Kidney (tissue), 13 donors: ENCODE measurements at regions not wholly inside any gene's neighbourhood (a gene's known extent, or its start where the extent isn't known, plus 50 kb on each side); places are given as distances from the start of the nearest gene placed in this dataset.
A peak's percentile ranks its signal among the peaks of the same experiment; 100 is the strongest.

Source experiments
- DNase-seq, 5 donors: peaks; one replicate each; pipeline ENCODE4 v3.0.0-alpha.2; 2013 to 2020
- FAIRE-seq: peaks from 2 replicates; lab custom pipeline; 2012; peaks lifted over from hg19 to GRCh38; lab: Jason Lieb, UNC
- H3K27ac ChIP-seq, 2 donors: one replicate each; pipeline ENCODE4 v1.7.0; 2013; ENCODE audit warnings: low read depth in 2 of 2, low read length in 2 of 2, inconsistent platforms in 1 of 2
- H3K27me3 ChIP-seq: one replicate; pipeline ENCODE4 v1.7.1; 2013; ENCODE audit warnings: low read length, inconsistent platforms; ENCODE audit not compliant: control insufficient read depth, insufficient read depth
- H3K36me3 ChIP-seq, 3 donors: one replicate each; pipeline versions ENCODE4 v1.7.0 to v1.7.1; 2013; ENCODE audit warnings: low read length in 3 of 3, control low read depth in 1 of 3, inconsistent platforms in 1 of 3; ENCODE audit not compliant: insufficient read depth in 3 of 3, control insufficient read depth in 2 of 3
- H3K4me1 ChIP-seq, 3 donors: one replicate each; pipeline versions ENCODE4 v1.7.0 to v1.7.1; 2013; ENCODE audit warnings: low read length in 3 of 3, inconsistent platforms in 1 of 3, low read depth in 1 of 3; ENCODE audit not compliant: control insufficient read depth in 2 of 3, insufficient read depth in 2 of 3
- H3K4me3 ChIP-seq, 3 donors: one replicate each; pipeline versions ENCODE4 v1.7.0 to v1.8.1; 2013; ENCODE audit warnings: low read length in 3 of 3, control low read depth in 1 of 3, inconsistent platforms in 1 of 3
- H3K9ac ChIP-seq, 3 donors: one replicate each; pipeline versions ENCODE4 v1.7.0 to v1.7.1; 2013; ENCODE audit warnings: low read length in 3 of 3, control low read depth in 1 of 3, inconsistent platforms in 1 of 3
- H3K9me3 ChIP-seq, 3 donors: one replicate each; pipeline versions ENCODE4 v1.7.0 to v1.7.1; 2013; ENCODE audit warnings: low read length in 3 of 3, control low read depth in 1 of 3, inconsistent platforms in 1 of 3; ENCODE audit not compliant: control insufficient read depth in 2 of 3, insufficient read depth in 1 of 3
- intact Hi-C: fragments of 100-400 bp; cut with DNase I; formaldehyde crosslinking; loops from one replicate; pipeline ENCODE4 v1.11.1; 2022
- TF ChIP-seq, protein P1 (sequence below): IDR thresholded peaks from 3 replicates; pipeline ENCODE4 v1.5.1; 2012; ENCODE audit warnings: mild to moderate bottlenecking, moderate library complexity, borderline replicate concordance; ENCODE audit not compliant: insufficient read depth; ENCODE audit errors: extremely low read depth
- donor health status: control.
- donor health status: control.
- donor health status: control.
- donor health status: control.
- donor health status: control.
- donor health status: DM: yes; HTN: yes; CAD: no.
- donor health status: Normal renal cell carcinoma (clear cell type).

DNA sequence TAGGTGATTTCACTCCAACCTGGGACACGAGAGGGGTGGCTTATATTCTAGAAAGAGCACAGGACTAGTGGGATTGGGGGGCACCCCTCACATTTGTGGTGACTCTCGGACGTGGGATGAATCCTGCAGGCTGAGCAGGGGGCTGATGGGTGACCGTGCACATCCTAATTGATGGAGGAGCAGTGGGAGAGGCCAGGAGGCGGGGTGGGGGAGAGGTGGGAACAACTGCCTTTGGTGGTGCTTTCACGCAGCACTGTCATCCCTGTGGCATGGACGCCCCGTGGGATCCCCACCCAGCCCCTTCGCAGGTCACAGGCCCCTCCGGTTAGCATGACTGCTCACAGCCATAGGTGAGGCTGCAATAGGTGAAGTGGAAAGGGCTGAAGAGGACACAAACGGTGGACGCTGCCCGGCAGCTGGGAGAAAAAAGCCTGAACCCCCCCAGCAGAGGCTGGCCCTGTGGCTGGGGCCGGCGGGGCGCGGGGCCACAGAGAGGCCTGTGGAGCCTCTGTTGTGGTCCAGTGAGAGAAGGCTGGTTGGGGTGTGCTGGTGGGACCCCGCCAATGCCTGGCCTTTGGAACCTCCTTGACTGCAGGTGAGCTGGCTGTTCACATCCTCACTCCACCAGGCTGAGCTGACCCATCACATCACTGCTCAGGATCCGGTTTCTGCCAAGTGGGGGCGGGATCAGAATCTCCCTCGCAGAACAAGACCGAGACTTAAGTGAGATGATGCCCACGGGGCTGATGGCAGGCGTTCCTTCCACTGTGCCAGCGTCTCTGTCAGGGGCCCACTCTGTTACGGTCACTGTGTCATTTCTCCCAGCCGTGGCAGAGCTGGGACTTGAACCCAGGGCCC, 325.4 kb downstream of the TEX29 start:
- DNase-seq, result peak in 1 of 5 donors; percentile 24
- TF ChIP-seq, protein P1, sequence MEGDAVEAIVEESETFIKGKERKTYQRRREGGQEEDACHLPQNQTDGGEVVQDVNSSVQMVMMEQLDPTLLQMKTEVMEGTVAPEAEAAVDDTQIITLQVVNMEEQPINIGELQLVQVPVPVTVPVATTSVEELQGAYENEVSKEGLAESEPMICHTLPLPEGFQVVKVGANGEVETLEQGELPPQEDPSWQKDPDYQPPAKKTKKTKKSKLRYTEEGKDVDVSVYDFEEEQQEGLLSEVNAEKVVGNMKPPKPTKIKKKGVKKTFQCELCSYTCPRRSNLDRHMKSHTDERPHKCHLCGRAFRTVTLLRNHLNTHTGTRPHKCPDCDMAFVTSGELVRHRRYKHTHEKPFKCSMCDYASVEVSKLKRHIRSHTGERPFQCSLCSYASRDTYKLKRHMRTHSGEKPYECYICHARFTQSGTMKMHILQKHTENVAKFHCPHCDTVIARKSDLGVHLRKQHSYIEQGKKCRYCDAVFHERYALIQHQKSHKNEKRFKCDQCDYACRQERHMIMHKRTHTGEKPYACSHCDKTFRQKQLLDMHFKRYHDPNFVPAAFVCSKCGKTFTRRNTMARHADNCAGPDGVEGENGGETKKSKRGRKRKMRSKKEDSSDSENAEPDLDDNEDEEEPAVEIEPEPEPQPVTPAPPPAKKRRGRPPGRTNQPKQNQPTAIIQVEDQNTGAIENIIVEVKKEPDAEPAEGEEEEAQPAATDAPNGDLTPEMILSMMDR, result no peak

DNA sequence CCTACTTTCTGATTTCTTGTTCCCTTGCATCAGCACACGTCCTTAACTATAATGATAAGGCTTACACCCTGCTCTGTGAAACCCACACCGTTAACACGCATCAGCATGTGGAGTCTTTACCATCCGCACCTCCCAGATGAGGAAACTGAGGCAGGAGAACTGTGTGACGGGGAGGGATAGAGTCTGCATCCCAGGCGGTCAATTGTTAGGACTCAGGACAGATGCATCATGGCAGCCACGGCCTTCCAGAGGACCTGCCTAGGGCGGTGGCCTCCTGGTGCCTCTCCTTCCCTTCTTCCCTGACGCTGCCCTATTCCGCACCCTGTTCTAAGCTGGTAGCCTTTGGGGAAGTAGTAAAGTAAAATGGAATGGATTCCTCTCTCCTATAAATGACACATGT, 326.0 kb downstream of the TEX29 start:
- DNase-seq (peak in 1 of 5 donors; percentile 9), FAIRE-seq (no peak)
- no peaks in the 10 kb centered on the region for H3K4me1 ChIP-seq
- TF ChIP-seq, protein P1, result no peak
- no peak overlapping the region for H3K27ac ChIP-seq
- no peak overlapping the region for H3K4me3 ChIP-seq
- H3K9me3 ChIP-seq, result no peaks in the 10 kb centered on the region
- H3K36me3 ChIP-seq, result no peaks in the 10 kb centered on the region
- H3K27me3 ChIP-seq, result no peaks in the 10 kb centered on the region
- no peak overlapping the region for H3K9ac ChIP-seq
- intact Hi-C loops, result no loop called here

More for the DNA sequence above, 325.4 kb downstream of the TEX29 start:
- Histone ChIP-seq H3K9me3 (no peaks in the 10 kb centered on the region), H3K27ac (no peak overlapping the region), H3K4me1 (no peaks in the 10 kb centered on the region), H3K27me3 (no peaks in the 10 kb centered on the region), H3K9ac (no peak overlapping the region), H3K36me3 (no peaks in the 10 kb centered on the region), H3K4me3 (no peak overlapping the region)
- intact Hi-C loops, result no loop called here
- FAIRE-seq, result no peak

DNA sequence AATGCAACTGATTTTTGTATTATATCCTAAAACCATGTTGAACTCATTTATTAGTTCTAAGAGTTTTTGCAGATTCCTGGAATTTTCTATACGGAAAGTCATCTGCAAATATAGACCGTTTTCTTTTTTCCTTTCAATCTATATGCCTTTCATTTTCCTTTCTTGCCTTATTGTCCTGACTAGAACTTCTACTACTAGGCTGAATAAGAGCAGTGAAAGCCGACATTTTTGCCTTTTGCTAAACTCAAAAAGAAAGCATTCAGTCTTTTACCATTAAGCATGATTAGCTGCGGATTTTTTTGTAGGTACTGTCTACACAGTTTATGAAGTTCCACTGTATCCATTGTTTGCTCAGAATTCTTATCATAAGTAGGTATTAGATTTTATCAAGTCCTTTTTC, 328.4 kb downstream of the TEX29 start:
- Histone ChIP-seq H3K36me3 (no peaks in the 10 kb centered on the region), H3K9ac (no peak overlapping the region), H3K4me1 (no peaks in the 10 kb centered on the region), H3K27me3 (no peaks in the 10 kb centered on the region), H3K9me3 (no peaks in the 10 kb centered on the region), H3K4me3 (no peak overlapping the region), H3K27ac (no peak overlapping the region)
- TF ChIP-seq, protein P1, result no peak
- DNase-seq (no peak), FAIRE-seq (no peak)
- intact Hi-C loops, result no loop called here
